WTC11 (cell line): ENCODE measurements at regions not wholly inside any gene's neighbourhood (a gene's known extent, or its start where the extent isn't known, plus 50 kb on each side); places are given as distances from the start of the nearest gene placed in this dataset.

Source experiments
- ATAC-seq: fragments of 200-7000 bp; cut with Tn5 transposase; 2 replicates; pipeline ENCODE4 v1.10.0; 2021; ENCODE audit warnings: mild to moderate bottlenecking, moderate library complexity
- CTCF ChIA-PET: fragments of 300-600 bp; sonication (Branson Sonifier 250); formaldehyde crosslinking; loops from one replicate; lab custom pipeline; 2021; ENCODE audit warnings: antibody characterized with exemption; lab: Charles Lee
- POLR2A ChIA-PET: fragments of 350-600 bp; sonication (Branson Sonifier 250); formaldehyde crosslinking; loops from one replicate; lab custom pipeline; 2021; ENCODE audit warnings: antibody characterized with exemption; lab: Charles Lee
- DNase-seq: peaks from one replicate; pipeline ENCODE4 v3.0.0; 2021; ENCODE audit warnings: low spot score
- H3K27ac Mint-ChIP-seq: 2 replicates; pipeline ENCODE4 v1.8.0; 2021; ENCODE audit warnings: mixed read lengths
- H3K27me3 Mint-ChIP-seq: 2 replicates; pipeline ENCODE4 v1.8.0; 2021; ENCODE audit warnings: low read depth, mild to moderate bottlenecking, moderate library complexity, mixed read lengths
- H3K36me3 Mint-ChIP-seq: 2 replicates; pipeline ENCODE4 v1.8.0; 2021; ENCODE audit warnings: mixed read lengths
- H3K4me1 Mint-ChIP-seq: 2 replicates; pipeline ENCODE4 v1.8.0; 2022; ENCODE audit warnings: mixed read lengths
- H3K4me3 Mint-ChIP-seq: 2 replicates; pipeline ENCODE4 v1.8.0; 2021; ENCODE audit warnings: mild to moderate bottlenecking, moderate library complexity, mixed read lengths
- H3K9me3 Mint-ChIP-seq: 2 replicates; pipeline ENCODE4 v1.8.0; 2021; ENCODE audit warnings: mixed read lengths
- AR ChIP-seq: fragments of 250-450 bp; sonication (Bioruptor Pico); IDR thresholded peaks from 2 replicates; pipeline ENCODE4 v1.9.0; 2021; ENCODE audit warnings: mild to moderate bottlenecking
- E2F1 ChIP-seq: sonication (generic); formaldehyde crosslinking; IDR thresholded peaks from 2 replicates; pipeline ENCODE4 v1.8.0; 2022; ENCODE audit warnings: mild to moderate bottlenecking, missing genetic modification reagents
- FOXK1 ChIP-seq: sonication (generic); formaldehyde crosslinking; IDR thresholded peaks from 2 replicates; pipeline ENCODE4 v1.8.0; 2022; ENCODE audit warnings: mild to moderate bottlenecking, moderate library complexity, missing genetic modification reagents
- GRHL2 ChIP-seq: fragments of 250-450 bp; sonication (Bioruptor Pico); IDR thresholded peaks from 2 replicates; pipeline ENCODE4 v1.8.0; 2022; ENCODE audit warnings: mild to moderate bottlenecking, moderate library complexity; ENCODE audit not compliant: insufficient replicate concordance, severe bottlenecking
- HMGA2 ChIP-seq: fragments of 250-450 bp; sonication (Bioruptor Pico); IDR thresholded peaks from 2 replicates; pipeline ENCODE4 v1.4.0; 2021; ENCODE audit warnings: mild to moderate bottlenecking, moderate library complexity
- JAZF1 ChIP-seq: fragments of 250-450 bp; sonication (Bioruptor Pico); IDR thresholded peaks from 2 replicates; pipeline ENCODE4 v1.9.0; 2021; ENCODE audit warnings: moderate library complexity, mild to moderate bottlenecking, inconsistent platforms
- KAT7 ChIP-seq: sonication (generic); formaldehyde crosslinking; IDR thresholded peaks from 2 replicates; pipeline ENCODE4 v1.8.1; 2023; ENCODE audit warnings: missing genetic modification reagents, mild to moderate bottlenecking, borderline replicate concordance
- NFE2L1 ChIP-seq: sonication (generic); formaldehyde crosslinking; IDR thresholded peaks from 2 replicates; pipeline ENCODE4 v1.8.1; 2023; ENCODE audit warnings: missing genetic modification reagents
- NR2C2 ChIP-seq: sonication (generic); formaldehyde crosslinking; IDR thresholded peaks from 2 replicates; pipeline ENCODE4 v1.8.0; 2022; ENCODE audit warnings: mild to moderate bottlenecking, missing genetic modification reagents
- TEAD1 ChIP-seq: sonication (generic); formaldehyde crosslinking; IDR thresholded peaks from 2 replicates; pipeline ENCODE4 v1.8.0; 2022; ENCODE audit warnings: mild to moderate bottlenecking, missing genetic modification reagents
- TEAD4 ChIP-seq: sonication (generic); formaldehyde crosslinking; IDR thresholded peaks from 2 replicates; pipeline ENCODE4 v1.8.0; 2022; ENCODE audit warnings: mild to moderate bottlenecking, missing genetic modification reagents
- USF2 ChIP-seq: sonication (generic); formaldehyde crosslinking; IDR thresholded peaks from 2 replicates; pipeline ENCODE4 v1.8.1; 2023; ENCODE audit warnings: mild to moderate bottlenecking, missing genetic modification reagents, moderate library complexity
- ZBTB21 ChIP-seq: sonication (generic); formaldehyde crosslinking; IDR thresholded peaks from 2 replicates; pipeline ENCODE4 v1.8.1; 2023; ENCODE audit warnings: mild to moderate bottlenecking, missing genetic modification reagents, borderline replicate concordance
- ZNF138 ChIP-seq: sonication (generic); formaldehyde crosslinking; conservative IDR thresholded peaks from 2 replicates; pipeline ENCODE4 v1.8.1; 2022; ENCODE audit warnings: mild to moderate bottlenecking, moderate library complexity, missing genetic modification reagents
- ZNF281 ChIP-seq: sonication (generic); formaldehyde crosslinking; IDR thresholded peaks from 2 replicates; pipeline ENCODE4 v1.8.0; 2023; ENCODE audit warnings: mild to moderate bottlenecking, missing genetic modification reagents
- ZNF416 ChIP-seq: fragments of 250-450 bp; sonication (Bioruptor Pico); IDR thresholded peaks from 2 replicates; pipeline ENCODE4 v1.9.0; 2021; ENCODE audit warnings: mild to moderate bottlenecking, inconsistent platforms
- TF ChIP-seq, protein P1 (sequence below): sonication (generic); formaldehyde crosslinking; conservative IDR thresholded peaks from 2 replicates; pipeline ENCODE4 v1.8.1; 2022; ENCODE audit warnings: mild to moderate bottlenecking, missing genetic modification reagents
- TF ChIP-seq, protein P2 (sequence below): sonication (generic); formaldehyde crosslinking; IDR thresholded peaks from 2 replicates; pipeline ENCODE4 v1.8.1; 2023; ENCODE audit warnings: mild to moderate bottlenecking, missing genetic modification reagents
- TF ChIP-seq, protein P3 (sequence below): sonication (generic); formaldehyde crosslinking; IDR thresholded peaks from 2 replicates; pipeline ENCODE4 v1.8.1; 2022; ENCODE audit warnings: low read depth, mild to moderate bottlenecking, moderate library complexity, missing genetic modification reagents, borderline replicate concordance
- TF ChIP-seq, protein P4 (sequence below): sonication (generic); formaldehyde crosslinking; IDR thresholded peaks from 2 replicates; pipeline ENCODE4 v1.8.0; 2022; ENCODE audit warnings: missing genetic modification reagents

- TF ChIP-seq, protein P1, sequence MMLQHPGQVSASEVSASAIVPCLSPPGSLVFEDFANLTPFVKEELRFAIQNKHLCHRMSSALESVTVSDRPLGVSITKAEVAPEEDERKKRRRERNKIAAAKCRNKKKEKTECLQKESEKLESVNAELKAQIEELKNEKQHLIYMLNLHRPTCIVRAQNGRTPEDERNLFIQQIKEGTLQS (CRISPR knock-in tag) = no peak
- TF ChIP-seq HMGA2 (no peak), TEAD4 (CRISPR knock-in tag) (no peak), USF2 (CRISPR knock-in tag) (no peak), ZNF281 (CRISPR knock-in tag) (no peak), E2F1 (CRISPR knock-in tag) (no peak), KAT7 (no peak), TEAD1 (CRISPR knock-in tag) (no peak), ZNF138 (no peak)
- TF ChIP-seq, protein P2, sequence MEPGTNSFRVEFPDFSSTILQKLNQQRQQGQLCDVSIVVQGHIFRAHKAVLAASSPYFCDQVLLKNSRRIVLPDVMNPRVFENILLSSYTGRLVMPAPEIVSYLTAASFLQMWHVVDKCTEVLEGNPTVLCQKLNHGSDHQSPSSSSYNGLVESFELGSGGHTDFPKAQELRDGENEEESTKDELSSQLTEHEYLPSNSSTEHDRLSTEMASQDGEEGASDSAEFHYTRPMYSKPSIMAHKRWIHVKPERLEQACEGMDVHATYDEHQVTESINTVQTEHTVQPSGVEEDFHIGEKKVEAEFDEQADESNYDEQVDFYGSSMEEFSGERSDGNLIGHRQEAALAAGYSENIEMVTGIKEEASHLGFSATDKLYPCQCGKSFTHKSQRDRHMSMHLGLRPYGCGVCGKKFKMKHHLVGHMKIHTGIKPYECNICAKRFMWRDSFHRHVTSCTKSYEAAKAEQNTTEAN (CRISPR knock-in tag) = no peak
- TF ChIP-seq, protein P3, sequence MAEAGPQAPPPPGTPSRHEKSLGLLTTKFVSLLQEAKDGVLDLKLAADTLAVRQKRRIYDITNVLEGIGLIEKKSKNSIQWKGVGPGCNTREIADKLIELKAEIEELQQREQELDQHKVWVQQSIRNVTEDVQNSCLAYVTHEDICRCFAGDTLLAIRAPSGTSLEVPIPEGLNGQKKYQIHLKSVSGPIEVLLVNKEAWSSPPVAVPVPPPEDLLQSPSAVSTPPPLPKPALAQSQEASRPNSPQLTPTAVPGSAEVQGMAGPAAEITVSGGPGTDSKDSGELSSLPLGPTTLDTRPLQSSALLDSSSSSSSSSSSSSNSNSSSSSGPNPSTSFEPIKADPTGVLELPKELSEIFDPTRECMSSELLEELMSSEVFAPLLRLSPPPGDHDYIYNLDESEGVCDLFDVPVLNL (CRISPR knock-in tag) = no peak
Measured at GRCh38 chr6:14055541-14055940, 62.0 kb upstream of the CD83 start (continued).

- ChIA-PET POLR2A (no interaction called here), CTCF (interaction anchor here (1.2 to 4.8 kb wide), 2 partner anchors 12 to 150 kb away, joined by 6 to 22 read pairs; no protein-coding TSS in a partner anchor)
- Mint-ChIP-seq H3K4me1 (peaks cover 6% of the 10 kb centered on the region), H3K9me3 (peaks cover 18% of the 10 kb centered on the region), H3K27me3 (peaks cover 37% of the 10 kb centered on the region), H3K4me3 (no peak overlapping the region), H3K27ac (no peak overlapping the region), H3K36me3 (peaks cover 8% of the 10 kb centered on the region; the same call in 1 of the 2 replicates)
- no peak for ATAC-seq
- DNase-seq = no peak
- TF ChIP-seq, protein P4, sequence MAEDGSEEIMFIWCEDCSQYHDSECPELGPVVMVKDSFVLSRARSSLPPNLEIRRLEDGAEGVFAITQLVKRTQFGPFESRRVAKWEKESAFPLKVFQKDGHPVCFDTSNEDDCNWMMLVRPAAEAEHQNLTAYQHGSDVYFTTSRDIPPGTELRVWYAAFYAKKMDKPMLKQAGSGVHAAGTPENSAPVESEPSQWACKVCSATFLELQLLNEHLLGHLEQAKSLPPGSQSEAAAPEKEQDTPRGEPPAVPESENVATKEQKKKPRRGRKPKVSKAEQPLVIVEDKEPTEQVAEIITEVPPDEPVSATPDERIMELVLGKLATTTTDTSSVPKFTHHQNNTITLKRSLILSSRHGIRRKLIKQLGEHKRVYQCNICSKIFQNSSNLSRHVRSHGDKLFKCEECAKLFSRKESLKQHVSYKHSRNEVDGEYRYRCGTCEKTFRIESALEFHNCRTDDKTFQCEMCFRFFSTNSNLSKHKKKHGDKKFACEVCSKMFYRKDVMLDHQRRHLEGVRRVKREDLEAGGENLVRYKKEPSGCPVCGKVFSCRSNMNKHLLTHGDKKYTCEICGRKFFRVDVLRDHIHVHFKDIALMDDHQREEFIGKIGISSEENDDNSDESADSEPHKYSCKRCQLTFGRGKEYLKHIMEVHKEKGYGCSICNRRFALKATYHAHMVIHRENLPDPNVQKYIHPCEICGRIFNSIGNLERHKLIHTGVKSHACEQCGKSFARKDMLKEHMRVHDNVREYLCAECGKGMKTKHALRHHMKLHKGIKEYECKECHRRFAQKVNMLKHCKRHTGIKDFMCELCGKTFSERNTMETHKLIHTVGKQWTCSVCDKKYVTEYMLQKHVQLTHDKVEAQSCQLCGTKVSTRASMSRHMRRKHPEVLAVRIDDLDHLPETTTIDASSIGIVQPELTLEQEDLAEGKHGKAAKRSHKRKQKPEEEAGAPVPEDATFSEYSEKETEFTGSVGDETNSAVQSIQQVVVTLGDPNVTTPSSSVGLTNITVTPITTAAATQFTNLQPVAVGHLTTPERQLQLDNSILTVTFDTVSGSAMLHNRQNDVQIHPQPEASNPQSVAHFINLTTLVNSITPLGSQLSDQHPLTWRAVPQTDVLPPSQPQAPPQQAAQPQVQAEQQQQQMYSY (CRISPR knock-in tag) = no peak
- TF ChIP-seq ZNF416 (no peak), AR (CRISPR knock-in tag) (no peak), HMGA2 (no peak), NR2C2 (CRISPR knock-in tag) (no peak), USF2 (CRISPR knock-in tag) (no peak), NFE2L1 (no peak), ZBTB21 (CRISPR knock-in tag) (no peak), GRHL2 (CRISPR knock-in tag) (no peak), FOXK1 (CRISPR knock-in tag) (no peak), JAZF1 (CRISPR knock-in tag) (no peak)
Measured at GRCh38 chr6:14058029-14058695, 59.4 kb upstream of the CD83 start.
